SK-N-SH (cell line): ENCODE measurements at regions not wholly inside any gene's neighbourhood (a gene's known extent, or its start where the extent isn't known, plus 50 kb on each side); places are given as distances from the start of the nearest gene placed in this dataset.

Experiments
- CTCF ChIA-PET: fragments of 300-600, 350-600 bp; formaldehyde crosslinking; extraction: SDS; loops from one replicate; lab custom pipeline; 2021; lab: Yijun Ruan, JAX
- POLR2A ChIA-PET: fragments of 350-600 bp; sonication (Branson Sonifier 250); formaldehyde crosslinking; extraction: SDS; loops from one replicate; lab custom pipeline; 2020; ENCODE audit warnings: antibody characterized with exemption, inconsistent platforms; lab: Yijun Ruan, JAX
- DNase-seq: peaks from one replicate; pipeline ENCODE4 v3.0.0; 2012
- H2AFZ ChIP-seq: fragments of 200-600 bp; sonication (generic); 2 replicates; pipeline ENCODE4 v1.8.1; 2016; ENCODE audit warnings: antibody characterized with exemption, mild to moderate bottlenecking, low read depth
- H3F3A ChIP-seq: fragments of 200-600 bp; sonication (generic); replicated peaks from 2 replicates; pipeline ENCODE3; 2016; ENCODE audit warnings: antibody characterized with exemption, mild to moderate bottlenecking; ENCODE audit not compliant: insufficient read depth
- H3K27ac ChIP-seq, 2 experiments: fragments of 200-500 bp in 1 of 2; fragments of 200-600 bp in 1 of 2; sonication (Bioruptor generic) in 1 of 2; sonication (generic), shearing (Covaris generic) in 1 of 2; 2 replicates each; pipeline versions ENCODE4 v1.5.1 to v1.6.1; 2014 to 2016; ENCODE audit warnings: low read depth in 2 of 2, inconsistent platforms in 1 of 2, low read length in 1 of 2, mild to moderate bottlenecking in 1 of 2, mixed read lengths in 1 of 2
- H3K27me3 ChIP-seq: fragments of 200-600 bp; sonication (generic), shearing (Covaris generic); 2 replicates; pipeline ENCODE4 v1.6.1; 2016; ENCODE audit warnings: mixed run types; ENCODE audit not compliant: insufficient read depth
- H3K36me3 ChIP-seq, 2 experiments: fragments of 200-500 bp in 1 of 2; fragments of 200-600 bp in 1 of 2; sonication (Bioruptor generic) in 1 of 2; sonication (generic) in 1 of 2; replicated peaks in 1 of 2; 2 replicates each; pipeline versions ENCODE3 to v1.5.1; 2014 to 2016; ENCODE audit warnings: low read length in 1 of 2, mild to moderate bottlenecking in 1 of 2; ENCODE audit not compliant: insufficient read depth in 2 of 2, control insufficient read depth in 1 of 2
- H3K4me1 ChIP-seq, 2 experiments: fragments of 200-500 bp in 1 of 2; fragments of 200-600 bp in 1 of 2; sonication (Bioruptor generic) in 1 of 2; sonication (generic), shearing (Covaris generic) in 1 of 2; 2 replicates each; pipeline versions ENCODE4 v1.5.1 to v1.6.1; 2014 to 2016; ENCODE audit warnings: low read depth in 1 of 2, low read length in 1 of 2, mixed run types in 1 of 2; ENCODE audit not compliant: insufficient read depth in 2 of 2, control insufficient read depth in 1 of 2
- H3K4me2 ChIP-seq: fragments of 200-600 bp; sonication (generic), shearing (Covaris generic); 2 replicates; pipeline ENCODE4 v1.6.1; 2017; ENCODE audit warnings: mixed run types
- H3K4me3 ChIP-seq, 2 experiments: fragments of 200-500 bp in 1 of 2; fragments of 200-600 bp in 1 of 2; sonication (Bioruptor generic) in 1 of 2; sonication (generic), shearing (Covaris generic) in 1 of 2; 2 replicates each; pipeline versions ENCODE4 v1.5.1 to v1.8.1; 2014 to 2016; ENCODE audit warnings: low read depth in 2 of 2, inconsistent platforms in 1 of 2, low read length in 1 of 2, mild to moderate bottlenecking in 1 of 2, mixed read lengths in 1 of 2, moderate library complexity in 1 of 2
- H3K79me2 ChIP-seq: fragments of 200-600 bp; sonication (generic); 2 replicates; pipeline ENCODE4 v1.8.1; 2017; ENCODE audit warnings: mild to moderate bottlenecking; ENCODE audit not compliant: insufficient read depth
- H3K9ac ChIP-seq: fragments of 200-600 bp; sonication (generic); 2 replicates; pipeline ENCODE4 v1.6.1; 2017; ENCODE audit warnings: mixed run types
- H3K9me2 ChIP-seq: fragments of 200-600 bp; sonication (generic); 2 replicates; pipeline ENCODE4 v1.6.1; 2017; ENCODE audit warnings: mixed run types
- H3K9me3 ChIP-seq: fragments of 200-600 bp; sonication (generic); 2 replicates; pipeline ENCODE4 v1.6.1; 2017; ENCODE audit warnings: mixed run types, mild to moderate bottlenecking, moderate library complexity
- H4K20me1 ChIP-seq: fragments of 200-600 bp; sonication (generic); 2 replicates; pipeline ENCODE4 v1.6.1; 2017; ENCODE audit warnings: mild to moderate bottlenecking, mixed run types; ENCODE audit not compliant: insufficient read depth
- CTCF ChIP-seq: fragments of 200-600 bp; sonication (generic); IDR thresholded peaks from 2 replicates; pipeline ENCODE4 v1.6.1; 2017; ENCODE audit warnings: antibody characterized with exemption, mild to moderate bottlenecking, moderate library complexity
- EZH2phosphoT487 ChIP-seq: fragments of 200-600 bp; sonication (generic); IDR thresholded peaks from 2 replicates; pipeline ENCODE4 v1.6.1; 2017; ENCODE audit warnings: low read depth, mixed run types, mild to moderate bottlenecking, antibody characterized with exemption, moderate library complexity, borderline replicate concordance
- FOXJ3 ChIP-seq: sonication (generic); formaldehyde crosslinking; IDR thresholded peaks from 2 replicates; pipeline ENCODE4 v1.5.1; 2020; ENCODE audit warnings: mild to moderate bottlenecking, missing genetic modification reagents
- FOXM1 ChIP-seq: IDR thresholded peaks from 2 replicates; pipeline ENCODE4 v1.4.0; 2012; ENCODE audit warnings: low read depth, mild to moderate bottlenecking
- GABPA ChIP-seq: IDR thresholded peaks from 2 replicates; pipeline ENCODE4 v1.4.0; 2012; ENCODE audit warnings: low read depth, mild to moderate bottlenecking
- JUND ChIP-seq: IDR thresholded peaks from 2 replicates; pipeline ENCODE4 v1.4.0; 2012
- MAX ChIP-seq: IDR thresholded peaks from 2 replicates; pipeline ENCODE4 v1.4.0; 2012; ENCODE audit warnings: low read depth
- NFIC ChIP-seq: IDR thresholded peaks from 2 replicates; pipeline ENCODE4 v1.4.0; 2012; ENCODE audit warnings: borderline replicate concordance
- NRF1 ChIP-seq: IDR thresholded peaks from 2 replicates; pipeline ENCODE4 v1.6.1; 2012; ENCODE audit warnings: low read depth, mild to moderate bottlenecking, low read length
- POLR2AphosphoS5 ChIP-seq: IDR thresholded peaks from 2 replicates; pipeline ENCODE4 v1.6.1; 2012; ENCODE audit warnings: low read depth, low read length
- RAD21 ChIP-seq: IDR thresholded peaks from 2 replicates; pipeline ENCODE4 v1.6.1; 2012; ENCODE audit warnings: mild to moderate bottlenecking, low read length
- RCOR1 ChIP-seq: fragments of 150-350 bp; IDR thresholded peaks from 2 replicates; pipeline ENCODE4 v1.6.1; 2017; ENCODE audit warnings: antibody characterized with exemption, low read length
- RXRA ChIP-seq: IDR thresholded peaks from 2 replicates; pipeline ENCODE4 v1.4.0; 2012; ENCODE audit warnings: low read depth, mild to moderate bottlenecking, borderline replicate concordance
- SIN3A ChIP-seq: IDR thresholded peaks from 2 replicates; pipeline ENCODE4 v1.6.1; 2012; ENCODE audit warnings: low read depth, mild to moderate bottlenecking, low read length, moderate library complexity, borderline replicate concordance
- SMC3 ChIP-seq: IDR thresholded peaks from 2 replicates; pipeline ENCODE4 v1.6.1; 2012; ENCODE audit warnings: low read depth, low read length, improper control_type of control experiment
- YY1 ChIP-seq: IDR thresholded peaks from 2 replicates; pipeline ENCODE4 v1.4.0; 2012; ENCODE audit warnings: low read depth, mild to moderate bottlenecking
- ZBTB33 ChIP-seq: IDR thresholded peaks from 2 replicates; pipeline ENCODE4 v1.4.0; 2012; ENCODE audit warnings: low read depth, borderline replicate concordance
- WGBS: methylation state at CpG from one replicate; pipeline ENCODE4 v1.1.6; 2017; ENCODE audit warnings: low lambda C conversion rate; 5-methylcytosine and 5-hydroxymethylcytosine counted together
- TF ChIP-seq, protein P1 (sequence below): fragments of 150-350 bp; IDR thresholded peaks from 2 replicates; pipeline ENCODE4 v1.6.1; 2016; ENCODE audit warnings: mild to moderate bottlenecking, low read depth, low read length
- TF ChIP-seq, protein P2 (sequence below): IDR thresholded peaks from 2 replicates; pipeline ENCODE4 v1.4.0; 2012; ENCODE audit warnings: low read depth, borderline replicate concordance

DNA sequence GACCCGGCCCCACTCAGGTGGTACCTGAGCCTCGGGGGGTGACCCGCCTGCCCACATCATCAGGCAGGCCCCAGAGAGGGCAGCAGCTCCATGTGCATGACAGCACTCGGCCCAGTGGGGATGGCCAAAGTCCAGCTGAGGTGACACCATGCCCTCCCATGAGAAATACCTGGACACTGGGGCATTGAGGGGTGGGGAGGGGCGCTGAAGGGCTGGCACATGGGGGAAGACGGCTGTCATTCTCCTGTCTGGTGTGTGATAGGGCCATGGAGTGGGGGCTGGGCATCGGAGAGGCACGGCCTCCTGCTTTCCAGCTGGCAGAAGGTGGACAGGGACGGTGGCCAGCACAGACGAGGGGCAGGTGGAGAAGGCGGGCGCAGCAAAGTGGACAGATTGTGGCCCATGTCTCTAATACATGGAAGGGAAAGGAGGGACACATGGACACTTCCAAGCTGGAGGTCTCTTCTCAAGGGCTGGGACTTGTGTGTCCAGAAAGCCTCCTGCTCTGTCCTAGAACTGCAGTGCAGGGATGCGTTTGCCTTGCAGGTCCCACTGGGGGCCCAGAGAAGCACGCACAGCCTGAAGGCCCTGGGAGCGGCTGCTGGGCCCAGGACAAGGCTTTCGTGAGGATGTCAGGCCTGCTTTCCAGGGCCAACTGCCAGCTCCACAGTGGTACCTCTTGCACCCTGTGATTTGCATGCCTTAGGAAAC, 302.2 kb downstream of the NDUFA10 start:
- Histone ChIP-seq H3K4me2 (no peak overlapping the region), H3K4me3 (no peak overlapping the region)
- 57% methylated on average over 6 of the region's 16 CpGs for WGBS
- POLR2A ChIA-PET: no interaction called here
- TF ChIP-seq CTCF (no peak), RXRA (no peak), SMC3 (no peak), FOXJ3 (CRISPR knock-in tag) (no peak), MAX (no peak), EZH2phosphoT487 (no peak), RAD21 (no peak), YY1 (no peak), NFIC (no peak), GABPA (no peak), RCOR1 (no peak), ZBTB33 (no peak), SIN3A (no peak), POLR2AphosphoS5 (no peak), JUND (no peak), FOXM1 (no peak), NRF1 (no peak)
- TF ChIP-seq, protein P1, sequence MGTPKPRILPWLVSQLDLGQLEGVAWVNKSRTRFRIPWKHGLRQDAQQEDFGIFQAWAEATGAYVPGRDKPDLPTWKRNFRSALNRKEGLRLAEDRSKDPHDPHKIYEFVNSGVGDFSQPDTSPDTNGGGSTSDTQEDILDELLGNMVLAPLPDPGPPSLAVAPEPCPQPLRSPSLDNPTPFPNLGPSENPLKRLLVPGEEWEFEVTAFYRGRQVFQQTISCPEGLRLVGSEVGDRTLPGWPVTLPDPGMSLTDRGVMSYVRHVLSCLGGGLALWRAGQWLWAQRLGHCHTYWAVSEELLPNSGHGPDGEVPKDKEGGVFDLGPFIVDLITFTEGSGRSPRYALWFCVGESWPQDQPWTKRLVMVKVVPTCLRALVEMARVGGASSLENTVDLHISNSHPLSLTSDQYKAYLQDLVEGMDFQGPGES: no peak
- TF ChIP-seq, protein P2, sequence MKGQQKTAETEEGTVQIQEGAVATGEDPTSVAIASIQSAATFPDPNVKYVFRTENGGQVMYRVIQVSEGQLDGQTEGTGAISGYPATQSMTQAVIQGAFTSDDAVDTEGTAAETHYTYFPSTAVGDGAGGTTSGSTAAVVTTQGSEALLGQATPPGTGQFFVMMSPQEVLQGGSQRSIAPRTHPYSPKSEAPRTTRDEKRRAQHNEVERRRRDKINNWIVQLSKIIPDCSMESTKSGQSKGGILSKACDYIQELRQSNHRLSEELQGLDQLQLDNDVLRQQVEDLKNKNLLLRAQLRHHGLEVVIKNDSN: no peak
- TF ChIP-seq, all 33 proteins: peak for 0
- no peaks in the 10 kb centered on the region for H3F3A ChIP-seq
- no peak overlapping the region for H2AFZ ChIP-seq
- no peaks in the 10 kb centered on the region for H3K36me3 ChIP-seq
- no peaks in the 10 kb centered on the region for H3K79me2 ChIP-seq
- no peaks in the 10 kb centered on the region for H3K27me3 ChIP-seq
- no peak overlapping the region for H3K9ac ChIP-seq
- DNase-seq: no peak
- H3K27ac ChIP-seq: no peak overlapping the region
- H3K4me1 ChIP-seq: peaks cover 0 to 40% of the 10 kb centered on the region in 2 experiments; a peak in 1 of 4 replicates
- CTCF ChIA-PET: no interaction called here
- no peaks in the 10 kb centered on the region for H3K9me2 ChIP-seq
- H4K20me1 ChIP-seq: no peaks in the 10 kb centered on the region
- H3K9me3 ChIP-seq: no peaks in the 10 kb centered on the region
